GM23338 (cell line): ENCODE measurements at regions not wholly inside any gene's neighbourhood (a gene's known extent, or its start where the extent isn't known, plus 50 kb on each side); places are given as distances from the start of the nearest gene placed in this dataset.

ENCODE experiments used
- ATAC-seq: fragments of 200-7000 bp; cut with Tn5 transposase; 3 replicates; pipeline ENCODE4 v1.9.1; 2020
- DNase-seq: peaks from one replicate; pipeline ENCODE4 v3.0.0-alpha.2; 2015; ENCODE audit warnings: low spot score
- H2AFZ ChIP-seq: fragments of 200-600 bp; sonication (generic); 2 replicates; pipeline ENCODE4 v1.8.0; 2016; ENCODE audit warnings: antibody characterized with exemption, mild to moderate bottlenecking, moderate library complexity
- H3F3A ChIP-seq: fragments of 200-600 bp; sonication (generic); replicated peaks from 2 replicates; pipeline ENCODE4 v1.8.0; 2017; ENCODE audit warnings: antibody characterized with exemption, mixed run types, low read depth
- H3K27ac ChIP-seq: fragments of 200-600 bp; sonication (generic); 2 replicates; pipeline ENCODE4 v1.6.1; 2016; ENCODE audit warnings: low read depth
- H3K27me3 ChIP-seq: fragments of 200-600 bp; sonication (generic); 2 replicates; pipeline ENCODE4 v1.8.0; 2016; ENCODE audit warnings: mild to moderate bottlenecking, mixed run types, moderate library complexity; ENCODE audit not compliant: insufficient read depth
- H3K36me3 ChIP-seq: fragments of 200-600 bp; sonication (generic); 2 replicates; pipeline ENCODE4 v1.8.0; 2016; ENCODE audit warnings: mild to moderate bottlenecking; ENCODE audit not compliant: insufficient read depth
- H3K4me1 ChIP-seq: fragments of 200-600 bp; sonication (generic); 2 replicates; pipeline ENCODE4 v1.8.0; 2016; ENCODE audit warnings: mild to moderate bottlenecking, moderate library complexity; ENCODE audit not compliant: insufficient read depth
- H3K4me2 ChIP-seq: fragments of 200-600 bp; sonication (generic); 2 replicates; pipeline ENCODE4 v1.7.1; 2017; ENCODE audit warnings: mixed run types
- H3K4me3 ChIP-seq: fragments of 200-600 bp; sonication (generic); 2 replicates; pipeline ENCODE4 v1.6.1; 2016; ENCODE audit warnings: mixed run types
- H3K79me2 ChIP-seq: fragments of 200-600 bp; sonication (generic); replicated peaks from 2 replicates; pipeline ENCODE4 v1.8.0; 2017; ENCODE audit warnings: mild to moderate bottlenecking; ENCODE audit not compliant: insufficient read depth
- H3K9me2 ChIP-seq: fragments of 200-600 bp; sonication (generic); 2 replicates; pipeline ENCODE4 v1.8.0; 2017; ENCODE audit not compliant: insufficient read depth
- H4K20me1 ChIP-seq: fragments of 200-600 bp; sonication (generic); replicated peaks from 2 replicates; pipeline ENCODE4 v1.8.0; 2017; ENCODE audit warnings: mild to moderate bottlenecking; ENCODE audit not compliant: insufficient read depth
- H3K27ac Mint-ChIP-seq: 2 replicates; pipeline ENCODE4 v1.8.0; 2020; ENCODE audit warnings: inconsistent platforms, mild to moderate bottlenecking, moderate library complexity, mixed read lengths
- H3K27me3 Mint-ChIP-seq: 3 replicates; pipeline ENCODE4 v1.8.0; 2022; ENCODE audit warnings: low read depth, mild to moderate bottlenecking, moderate library complexity, mixed read lengths, inconsistent platforms; ENCODE audit not compliant: insufficient read depth, poor library complexity
- H3K36me3 Mint-ChIP-seq: 3 replicates; pipeline ENCODE4 v1.8.0; 2021; ENCODE audit warnings: low read depth, mild to moderate bottlenecking, inconsistent platforms, moderate library complexity, mixed read lengths
- H3K4me1 Mint-ChIP-seq: 3 replicates; pipeline ENCODE4 v1.8.0; 2020; ENCODE audit warnings: mild to moderate bottlenecking, inconsistent platforms, mixed read lengths
- H3K4me3 Mint-ChIP-seq: 3 replicates; pipeline ENCODE4 v1.8.0; 2021; ENCODE audit warnings: moderate library complexity, mild to moderate bottlenecking, inconsistent platforms, mixed read lengths
- H3K9me3 Mint-ChIP-seq: 3 replicates; pipeline ENCODE4 v1.8.0; 2020; ENCODE audit warnings: moderate library complexity, mild to moderate bottlenecking, inconsistent platforms, mixed read lengths
- CTCF ChIP-seq, 2 experiments: fragments of 200-600 bp in 1 of 2; sonication (generic) in 1 of 2; conservative IDR thresholded peaks; 2 replicates each; pipeline versions ENCODE4 v1.5.1 to v1.6.1; 2016 to 2017; ENCODE audit warnings: antibody characterized with exemption in 2 of 2, low read depth in 2 of 2, mild to moderate bottlenecking in 2 of 2, moderate library complexity in 1 of 2
- JUNB ChIP-seq: IDR thresholded peaks from one replicate; pipeline ENCODE4 v1.6.1; 2016; ENCODE audit warnings: antibody characterized with exemption; ENCODE audit not compliant: unreplicated experiment
- NANOG ChIP-seq: IDR thresholded peaks from 2 replicates; pipeline ENCODE4 v1.6.1; 2016; ENCODE audit warnings: antibody characterized with exemption, borderline replicate concordance
- POLR2AphosphoS5 ChIP-seq: IDR thresholded peaks from 2 replicates; pipeline ENCODE4 v1.6.1; 2016; ENCODE audit warnings: antibody characterized with exemption, low read depth
- ZNF114 ChIP-seq: fragments of 250-450 bp; sonication (Bioruptor Pico); IDR thresholded peaks from 2 replicates; pipeline ENCODE4 v1.5.0; 2020; ENCODE audit warnings: mild to moderate bottlenecking, moderate library complexity
- ZNF331 ChIP-seq: fragments of 250-450 bp; sonication (Bioruptor Pico); IDR thresholded peaks from 2 replicates; pipeline ENCODE4 v1.5.0; 2020; ENCODE audit warnings: low read depth, mild to moderate bottlenecking, moderate library complexity
- TF ChIP-seq, protein P1 (sequence below): fragments of 250-450 bp; sonication (Bioruptor Pico); IDR thresholded peaks from 2 replicates; pipeline ENCODE4 v1.5.0; 2020; ENCODE audit warnings: mild to moderate bottlenecking, moderate library complexity

DNA sequence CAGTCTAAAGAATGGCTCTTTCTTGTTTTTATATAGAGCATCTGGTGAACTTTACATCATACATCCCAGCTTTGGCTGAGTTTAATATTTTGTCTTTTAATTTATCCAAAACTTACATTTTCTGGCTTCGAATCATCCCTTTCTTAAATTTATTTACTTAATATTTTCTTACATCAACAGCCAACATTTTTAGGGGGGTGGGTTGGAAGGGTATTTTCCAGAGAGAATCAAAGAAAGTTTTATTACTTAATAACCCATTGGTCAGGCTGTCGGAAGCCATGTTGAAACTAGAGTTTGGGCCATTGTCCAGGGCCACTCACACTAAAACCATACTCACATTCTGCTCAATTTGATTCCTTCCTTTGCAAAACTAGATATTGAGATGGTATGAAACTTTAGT lies 220.2 kb downstream of the AEBP2 start (continued):
- TF ChIP-seq, protein P1, sequence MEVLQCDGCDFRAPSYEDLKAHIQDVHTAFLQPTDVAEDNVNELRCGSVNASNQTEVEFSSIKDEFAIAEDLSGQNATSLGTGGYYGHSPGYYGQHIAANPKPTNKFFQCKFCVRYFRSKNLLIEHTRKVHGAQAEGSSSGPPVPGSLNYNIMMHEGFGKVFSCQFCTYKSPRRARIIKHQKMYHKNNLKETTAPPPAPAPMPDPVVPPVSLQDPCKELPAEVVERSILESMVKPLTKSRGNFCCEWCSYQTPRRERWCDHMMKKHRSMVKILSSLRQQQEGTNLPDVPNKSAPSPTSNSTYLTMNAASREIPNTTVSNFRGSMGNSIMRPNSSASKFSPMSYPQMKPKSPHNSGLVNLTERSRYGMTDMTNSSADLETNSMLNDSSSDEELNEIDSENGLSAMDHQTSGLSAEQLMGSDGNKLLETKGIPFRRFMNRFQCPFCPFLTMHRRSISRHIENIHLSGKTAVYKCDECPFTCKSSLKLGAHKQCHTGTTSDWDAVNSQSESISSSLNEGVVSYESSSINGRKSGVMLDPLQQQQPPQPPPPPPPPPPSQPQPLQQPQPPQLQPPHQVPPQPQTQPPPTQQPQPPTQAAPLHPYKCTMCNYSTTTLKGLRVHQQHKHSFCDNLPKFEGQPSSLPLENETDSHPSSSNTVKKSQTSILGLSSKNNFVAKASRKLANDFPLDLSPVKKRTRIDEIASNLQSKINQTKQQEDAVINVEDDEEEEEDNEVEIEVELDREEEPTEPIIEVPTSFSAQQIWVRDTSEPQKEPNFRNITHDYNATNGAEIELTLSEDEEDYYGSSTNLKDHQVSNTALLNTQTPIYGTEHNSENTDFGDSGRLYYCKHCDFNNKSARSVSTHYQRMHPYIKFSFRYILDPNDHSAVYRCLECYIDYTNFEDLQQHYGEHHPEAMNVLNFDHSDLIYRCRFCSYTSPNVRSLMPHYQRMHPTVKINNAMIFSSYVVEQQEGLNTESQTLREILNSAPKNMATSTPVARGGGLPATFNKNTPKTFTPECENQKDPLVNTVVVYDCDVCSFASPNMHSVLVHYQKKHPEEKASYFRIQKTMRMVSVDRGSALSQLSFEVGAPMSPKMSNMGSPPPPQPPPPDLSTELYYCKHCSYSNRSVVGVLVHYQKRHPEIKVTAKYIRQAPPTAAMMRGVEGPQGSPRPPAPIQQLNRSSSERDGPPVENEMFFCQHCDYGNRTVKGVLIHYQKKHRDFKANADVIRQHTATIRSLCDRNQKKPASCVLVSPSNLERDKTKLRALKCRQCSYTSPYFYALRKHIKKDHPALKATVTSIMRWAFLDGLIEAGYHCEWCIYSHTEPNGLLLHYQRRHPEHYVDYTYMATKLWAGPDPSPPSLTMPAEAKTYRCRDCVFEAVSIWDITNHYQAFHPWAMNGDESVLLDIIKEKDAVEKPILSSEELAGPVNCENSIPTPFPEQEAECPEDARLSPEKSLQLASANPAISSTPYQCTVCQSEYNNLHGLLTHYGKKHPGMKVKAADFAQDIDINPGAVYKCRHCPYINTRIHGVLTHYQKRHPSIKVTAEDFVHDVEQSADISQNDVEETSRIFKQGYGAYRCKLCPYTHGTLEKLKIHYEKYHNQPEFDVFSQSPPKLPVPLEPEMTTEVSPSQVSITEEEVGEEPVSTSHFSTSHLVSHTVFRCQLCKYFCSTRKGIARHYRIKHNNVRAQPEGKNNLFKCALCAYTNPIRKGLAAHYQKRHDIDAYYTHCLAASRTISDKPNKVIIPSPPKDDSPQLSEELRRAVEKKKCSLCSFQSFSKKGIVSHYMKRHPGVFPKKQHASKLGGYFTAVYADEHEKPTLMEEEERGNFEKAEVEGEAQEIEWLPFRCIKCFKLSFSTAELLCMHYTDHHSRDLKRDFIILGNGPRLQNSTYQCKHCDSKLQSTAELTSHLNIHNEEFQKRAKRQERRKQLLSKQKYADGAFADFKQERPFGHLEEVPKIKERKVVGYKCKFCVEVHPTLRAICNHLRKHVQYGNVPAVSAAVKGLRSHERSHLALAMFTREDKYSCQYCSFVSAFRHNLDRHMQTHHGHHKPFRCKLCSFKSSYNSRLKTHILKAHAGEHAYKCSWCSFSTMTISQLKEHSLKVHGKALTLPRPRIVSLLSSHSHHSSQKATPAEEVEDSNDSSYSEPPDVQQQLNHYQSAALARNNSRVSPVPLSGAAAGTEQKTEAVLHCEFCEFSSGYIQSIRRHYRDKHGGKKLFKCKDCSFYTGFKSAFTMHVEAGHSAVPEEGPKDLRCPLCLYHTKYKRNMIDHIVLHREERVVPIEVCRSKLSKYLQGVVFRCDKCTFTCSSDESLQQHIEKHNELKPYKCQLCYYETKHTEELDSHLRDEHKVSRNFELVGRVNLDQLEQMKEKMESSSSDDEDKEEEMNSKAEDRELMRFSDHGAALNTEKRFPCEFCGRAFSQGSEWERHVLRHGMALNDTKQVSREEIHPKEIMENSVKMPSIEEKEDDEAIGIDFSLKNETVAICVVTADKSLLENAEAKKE (CRISPR knock-in tag): no peak

DNA sequence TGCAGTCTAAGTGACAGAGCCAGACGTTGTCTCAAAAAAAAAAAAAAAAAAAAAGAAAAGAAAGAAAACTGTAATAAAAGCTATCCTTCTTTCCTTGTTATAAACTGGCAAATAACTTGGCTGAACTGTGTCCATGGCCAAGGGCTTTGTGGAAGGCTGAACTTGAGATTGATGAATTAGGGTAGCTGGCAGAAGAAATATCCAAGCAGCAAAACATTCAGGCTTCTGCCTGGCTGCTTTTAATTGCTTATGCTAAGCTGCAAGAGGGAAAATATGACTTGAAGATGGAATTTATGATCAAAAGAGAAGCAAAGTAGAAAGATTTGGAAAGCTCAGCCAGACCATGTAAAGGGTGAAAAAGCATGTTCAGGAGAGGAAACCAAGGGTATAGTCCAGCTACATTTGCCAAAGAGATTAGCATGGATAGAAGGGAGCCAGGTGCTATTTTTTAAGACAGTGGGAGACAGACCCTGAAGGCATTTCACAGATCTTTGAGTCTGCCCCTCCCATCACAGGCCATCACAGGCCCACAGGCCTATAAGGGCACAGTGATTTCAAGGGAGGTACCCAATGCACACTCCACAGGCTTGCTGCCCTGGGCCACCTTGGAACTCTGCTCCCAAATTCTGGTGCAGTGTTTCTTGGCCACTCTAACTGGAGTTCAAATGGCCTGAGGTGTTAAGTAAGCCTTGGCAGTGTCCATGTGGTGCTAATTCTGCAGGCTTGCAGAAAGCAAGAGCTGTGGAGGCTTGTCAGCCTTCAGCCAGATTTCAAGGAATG lies 226.0 kb downstream of the AEBP2 start:
- Mint-ChIP-seq H3K4me3 (no peak overlapping the region), H3K27ac (no peak overlapping the region), H3K36me3 (no peaks in the 10 kb centered on the region), H3K27me3 (peaks cover 2% of the 10 kb centered on the region), H3K4me1 (peaks cover 5% of the 10 kb centered on the region), H3K9me3 (no peaks in the 10 kb centered on the region; the same call in 1 of the 3 replicates)
- TF ChIP-seq POLR2AphosphoS5 (no peak), JUNB (no peak), ZNF114 (CRISPR knock-in tag) (no peak), ZNF331 (CRISPR knock-in tag) (no peak), CTCF (conservative IDR thresholded peaks at IDR 0.05; ENCODE audit: low read depth in 2 of 2) (no peak), NANOG (no peak)
- no peaks in the 10 kb centered on the region for H4K20me1 ChIP-seq
- no peaks in the 10 kb centered on the region for H3F3A ChIP-seq
- no peaks in the 10 kb centered on the region for H3K79me2 ChIP-seq
- DNase-seq (no peak), ATAC-seq (no peak)
- H3K9me2 ChIP-seq: peaks cover 15% of the 10 kb centered on the region
- H3K4me3 ChIP-seq: no peak overlapping the region
- no peaks in the 10 kb centered on the region for H3K4me1 ChIP-seq
- H3K36me3 ChIP-seq: no peaks in the 10 kb centered on the region
- no peak overlapping the region for H3K27ac ChIP-seq
- H3K4me2 ChIP-seq: no peak overlapping the region
- H2AFZ ChIP-seq: no peak overlapping the region
- no peaks in the 10 kb centered on the region for H3K27me3 ChIP-seq
